Vagina (tissue), 2 donors: ENCODE measurements at regions not wholly inside any gene's neighbourhood (a gene's known extent, or its start where the extent isn't known, plus 50 kb on each side); places are given as distances from the start of the nearest gene placed in this dataset.

Experiments
- DNase-seq, 2 donors: peaks; one replicate each; pipeline ENCODE4 v3.0.0-alpha.2; 2017; ENCODE audit errors: extremely low spot score in 2 of 2
- H3K27ac ChIP-seq: fragments of 200-600 bp; sonication (generic); one replicate; pipeline ENCODE4 v1.5.1; 2019
- H3K27me3 ChIP-seq: fragments of 200-600 bp; sonication (generic); one replicate; pipeline ENCODE4 v1.5.1; 2019
- H3K36me3 ChIP-seq, 2 donors: fragments of 200-600 bp; sonication (generic); one replicate each; pipeline ENCODE4 v1.5.1; 2017 to 2019
- H3K4me1 ChIP-seq: fragments of 200-600 bp; sonication (generic); one replicate; pipeline ENCODE4 v1.5.1; 2019
- H3K4me3 ChIP-seq, 2 donors: fragments of 200-600 bp; sonication (generic); 1 replicate in 1 of 2; 2 replicates in 1 of 2; pipeline ENCODE4 v1.5.1; 2016 to 2019
- H3K9me3 ChIP-seq: fragments of 200-600 bp; sonication (generic); one replicate; pipeline ENCODE4 v1.5.1; 2019
- POLR2A ChIP-seq, 2 donors: fragments of 450-650 bp; IDR thresholded peaks; one replicate each; pipeline ENCODE4 v1.6.1; 2017; ENCODE audit warnings: antibody characterized with exemption in 2 of 2, mild to moderate bottlenecking in 2 of 2, moderate library complexity in 2 of 2
- POLR2AphosphoS5 ChIP-seq, 2 donors: sonication (generic); formaldehyde crosslinking; IDR thresholded peaks; one replicate each; pipeline ENCODE4 v1.9.0; 2017; ENCODE audit warnings: antibody characterized with exemption in 2 of 2, mild to moderate bottlenecking in 2 of 2, low read depth in 1 of 2; ENCODE audit not compliant: insufficient read depth in 1 of 2
- intact Hi-C: fragments of 100-400 bp; cut with DNase I; formaldehyde crosslinking; loops from one replicate; pipeline ENCODE4 v1.15.1; 2023
- TF ChIP-seq, protein P1 (sequence below), 3 experiments: fragments of 450-650 bp in 2 of 3; fragments of 200-600 bp in 1 of 3; sonication (generic) in 1 of 3; IDR thresholded peaks; one replicate each; pipeline ENCODE4 v1.5.1; 2017 to 2019; ENCODE audit warnings: antibody characterized with exemption in 3 of 3, mild to moderate bottlenecking in 2 of 3, moderate library complexity in 2 of 3

DNA sequence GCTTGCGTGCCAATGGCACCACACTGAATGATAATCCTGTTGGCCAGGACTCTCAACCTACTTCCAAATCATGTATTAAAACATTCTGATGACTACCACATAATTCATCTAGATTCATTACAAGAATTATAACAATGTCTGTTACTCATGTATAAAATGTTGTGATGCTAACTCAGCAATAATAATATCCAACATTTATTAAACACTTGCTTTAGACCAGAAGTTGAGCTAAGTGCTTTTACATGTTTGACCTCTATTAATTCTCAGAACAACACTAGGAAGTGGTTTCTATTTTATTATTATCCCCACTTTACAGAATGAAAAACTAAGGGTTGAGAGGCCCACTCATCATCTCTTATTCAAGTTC is 178.4 kb downstream of the LNPK start:
- no peak overlapping the region for H3K4me3 ChIP-seq
- intact Hi-C loops: no loop called here
- H3K27me3 ChIP-seq: no peaks in the 10 kb centered on the region
- no peaks in the 10 kb centered on the region for H3K4me1 ChIP-seq
- H3K36me3 ChIP-seq: no peaks in the 10 kb centered on the region
- no peak overlapping the region for H3K27ac ChIP-seq
- TF ChIP-seq POLR2AphosphoS5 (IDR thresholded peaks at IDR 0.05; ENCODE audit: insufficient read depth in 1 of 2, low read depth in 1 of 2) (no peak), POLR2A (IDR thresholded peaks at IDR 0.05) (no peak)
- TF ChIP-seq, protein P1, sequence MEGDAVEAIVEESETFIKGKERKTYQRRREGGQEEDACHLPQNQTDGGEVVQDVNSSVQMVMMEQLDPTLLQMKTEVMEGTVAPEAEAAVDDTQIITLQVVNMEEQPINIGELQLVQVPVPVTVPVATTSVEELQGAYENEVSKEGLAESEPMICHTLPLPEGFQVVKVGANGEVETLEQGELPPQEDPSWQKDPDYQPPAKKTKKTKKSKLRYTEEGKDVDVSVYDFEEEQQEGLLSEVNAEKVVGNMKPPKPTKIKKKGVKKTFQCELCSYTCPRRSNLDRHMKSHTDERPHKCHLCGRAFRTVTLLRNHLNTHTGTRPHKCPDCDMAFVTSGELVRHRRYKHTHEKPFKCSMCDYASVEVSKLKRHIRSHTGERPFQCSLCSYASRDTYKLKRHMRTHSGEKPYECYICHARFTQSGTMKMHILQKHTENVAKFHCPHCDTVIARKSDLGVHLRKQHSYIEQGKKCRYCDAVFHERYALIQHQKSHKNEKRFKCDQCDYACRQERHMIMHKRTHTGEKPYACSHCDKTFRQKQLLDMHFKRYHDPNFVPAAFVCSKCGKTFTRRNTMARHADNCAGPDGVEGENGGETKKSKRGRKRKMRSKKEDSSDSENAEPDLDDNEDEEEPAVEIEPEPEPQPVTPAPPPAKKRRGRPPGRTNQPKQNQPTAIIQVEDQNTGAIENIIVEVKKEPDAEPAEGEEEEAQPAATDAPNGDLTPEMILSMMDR (IDR thresholded peaks at IDR 0.05): no peak
- no peak for DNase-seq
- H3K9me3 ChIP-seq: no peaks in the 10 kb centered on the region

DNA sequence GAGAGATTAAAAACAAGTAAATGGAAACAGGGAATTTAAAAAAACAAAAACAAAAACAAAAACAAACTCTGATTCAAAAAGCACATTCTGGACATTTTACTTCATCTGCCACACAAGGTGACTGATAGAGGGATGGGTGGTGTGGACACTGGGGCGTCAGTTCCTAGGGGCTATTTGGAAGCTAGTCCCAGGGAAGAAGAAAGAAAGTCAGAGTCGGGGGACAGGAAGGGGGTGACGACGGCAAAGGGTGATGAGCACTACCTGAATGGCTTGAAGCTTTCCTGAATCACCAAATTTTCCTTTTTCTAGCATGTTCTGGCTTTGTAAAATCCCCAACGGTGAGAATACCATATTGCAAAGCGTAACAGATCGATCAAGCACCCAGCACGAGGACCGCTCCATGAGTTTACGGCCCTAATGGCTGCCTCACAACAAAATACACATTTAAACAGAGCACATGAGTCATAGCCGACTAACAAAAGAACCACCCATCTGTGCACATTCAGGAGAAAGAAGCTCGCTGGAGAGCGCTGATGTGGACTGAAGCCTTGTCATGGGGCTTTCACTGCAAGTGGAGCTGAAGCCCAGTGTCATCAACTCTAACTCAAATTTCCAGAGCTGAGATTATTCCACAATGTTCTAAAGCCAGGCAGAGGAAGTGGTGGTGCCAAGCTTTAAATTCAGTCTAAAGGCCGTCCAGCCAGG is 178.9 kb downstream of the LNPK start:
- DNase-seq: no peak
- no peaks in the 10 kb centered on the region for H3K27me3 ChIP-seq

DNA sequence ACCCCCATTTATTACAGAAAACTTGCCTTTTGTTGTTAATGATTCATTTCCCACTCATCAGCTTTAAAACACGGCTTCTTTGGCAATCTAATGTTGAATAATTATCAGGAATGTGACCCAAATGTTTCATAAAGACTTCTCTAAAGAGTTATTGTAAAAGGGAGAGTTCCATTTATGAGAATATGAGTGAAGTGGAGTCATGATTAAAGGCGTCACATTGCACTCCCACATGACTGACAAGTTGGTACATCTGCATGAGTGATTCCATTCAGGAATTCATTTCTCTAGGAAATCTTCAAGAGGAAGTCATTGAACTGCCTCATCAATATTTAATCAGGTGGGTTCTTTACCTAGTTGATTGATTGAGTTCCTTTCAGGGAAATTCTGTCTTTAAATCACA is 184.8 kb downstream of the LNPK start:
- no peaks in the 10 kb centered on the region for H3K9me3 ChIP-seq
- intact Hi-C loops: no loop called here
- DNase-seq: no peak
- TF ChIP-seq POLR2AphosphoS5 (IDR thresholded peaks at IDR 0.05; ENCODE audit: insufficient read depth in 1 of 2, low read depth in 1 of 2): no peak
- TF ChIP-seq, protein P1 (IDR thresholded peaks at IDR 0.05): no peak
- no peaks in the 10 kb centered on the region for H3K27me3 ChIP-seq
- H3K4me1 ChIP-seq: no peaks in the 10 kb centered on the region
- H3K36me3 ChIP-seq: no peaks in the 10 kb centered on the region
- no peak overlapping the region for H3K4me3 ChIP-seq
- H3K27ac ChIP-seq: no peak overlapping the region

More for the DNA sequence above, 178.9 kb downstream of the LNPK start:
- H3K4me3 ChIP-seq: no peak overlapping the region
- no peaks in the 10 kb centered on the region for H3K36me3 ChIP-seq
- H3K4me1 ChIP-seq: no peaks in the 10 kb centered on the region
- intact Hi-C loops: no loop called here
- no peak overlapping the region for H3K27ac ChIP-seq
- no peaks in the 10 kb centered on the region for H3K9me3 ChIP-seq
- TF ChIP-seq, protein P1 (IDR thresholded peaks at IDR 0.05): no peak
- no peak for TF ChIP-seq POLR2AphosphoS5 (IDR thresholded peaks at IDR 0.05; ENCODE audit: insufficient read depth in 1 of 2, low read depth in 1 of 2)
- TF ChIP-seq POLR2A (IDR thresholded peaks at IDR 0.05): no peak

DNA sequence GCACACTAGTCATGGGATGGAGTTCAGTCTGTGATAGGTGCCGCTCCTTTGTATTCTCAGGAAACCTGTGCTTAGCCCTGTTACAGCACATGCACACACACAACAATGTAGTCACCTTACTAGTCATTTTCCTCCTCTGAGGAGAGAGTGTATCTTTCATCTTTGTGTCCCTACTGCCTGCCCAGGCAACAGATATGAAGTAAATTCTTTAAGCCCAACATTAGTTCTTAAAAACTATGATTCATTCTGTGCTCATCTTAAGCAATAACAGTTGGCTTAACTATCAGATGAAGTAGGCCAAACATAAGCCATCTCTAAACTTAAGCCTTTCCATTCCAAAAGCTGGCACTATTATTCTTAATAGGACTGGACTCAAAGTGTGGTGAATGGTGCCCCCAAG is 186.5 kb downstream of the LNPK start:
- Histone ChIP-seq H3K27ac (no peak overlapping the region), H3K9me3 (no peaks in the 10 kb centered on the region), H3K4me1 (no peaks in the 10 kb centered on the region), H3K36me3 (no peaks in the 10 kb centered on the region), H3K27me3 (no peaks in the 10 kb centered on the region), H3K4me3 (no peak overlapping the region)
- no peak for TF ChIP-seq POLR2A (IDR thresholded peaks at IDR 0.05)
- TF ChIP-seq, protein P1 (IDR thresholded peaks at IDR 0.05): no peak
- TF ChIP-seq POLR2AphosphoS5 (IDR thresholded peaks at IDR 0.05; ENCODE audit: insufficient read depth in 1 of 2, low read depth in 1 of 2): no peak
- no peak for DNase-seq
- intact Hi-C loops: no loop called here

DNA sequence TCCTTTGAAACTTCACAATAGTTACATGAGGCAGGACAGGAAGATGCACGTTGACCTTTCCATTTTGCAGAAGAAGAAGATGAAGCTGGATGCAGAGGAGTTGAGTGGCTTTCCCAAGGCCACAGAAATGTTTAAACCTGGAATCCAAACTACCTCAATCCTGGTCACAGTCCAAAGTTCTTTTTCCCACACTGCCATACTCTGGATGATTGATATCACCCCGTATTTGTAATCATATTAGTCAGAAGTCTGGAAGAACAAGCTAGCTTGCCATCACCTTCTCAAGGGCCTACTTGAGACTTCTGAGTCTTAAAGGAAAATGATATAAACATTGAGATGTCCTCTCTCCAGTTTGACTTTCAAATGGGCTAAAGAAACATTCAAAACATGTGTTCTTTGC is 190.1 kb downstream of the LNPK start:
- H3K36me3 ChIP-seq: no peaks in the 10 kb centered on the region
- TF ChIP-seq, protein P1 (IDR thresholded peaks at IDR 0.05): no peak
- no peak for TF ChIP-seq POLR2AphosphoS5 (IDR thresholded peaks at IDR 0.05; ENCODE audit: insufficient read depth in 1 of 2, low read depth in 1 of 2)
- H3K27me3 ChIP-seq: no peaks in the 10 kb centered on the region

More for the DNA sequence above, 190.1 kb downstream of the LNPK start:
- Histone ChIP-seq H3K9me3 (no peaks in the 10 kb centered on the region), H3K4me3 (no peak overlapping the region), H3K4me1 (no peaks in the 10 kb centered on the region), H3K27ac (no peak overlapping the region)
- intact Hi-C loops: no loop called here
- DNase-seq: peak in 1 of 2 donors; percentile 13
